ENCODE measurements at regions not wholly inside any gene's neighbourhood (a gene's known extent, or its start where the extent isn't known, plus 50 kb on each side); places are given as distances from the start of the nearest gene placed in this dataset.

- H3K27me3 Mint-ChIP-seq (ENCODE audit: unreplicated experiment) = no peaks in the 10 kb centered on the region
- H3K36me3 Mint-ChIP-seq (ENCODE audit: unreplicated experiment) = peaks cover 12% of the 10 kb centered on the region
- no peak overlapping the region for H3K27ac Mint-ChIP-seq (ENCODE audit: unreplicated experiment)
- DNase-seq = no peak
- H3K9me3 Mint-ChIP-seq (ENCODE audit: unreplicated experiment) = peaks cover 3% of the 10 kb centered on the region
- no peak for TF ChIP-seq CTCF (IDR thresholded peaks at IDR 0.05; ENCODE audit: partially characterized antibody, unreplicated experiment)
- H3K4me1 Mint-ChIP-seq (ENCODE audit: low read depth, unreplicated experiment) = no peaks in the 10 kb centered on the region
- H3K4me3 Mint-ChIP-seq (ENCODE audit: unreplicated experiment) = no peak overlapping the region
These were observed 55.1 kb upstream of the CLDN10 start for GRCh38 chr13:95497381-95497807.

- H3K36me3 Mint-ChIP-seq (ENCODE audit: unreplicated experiment) = peaks cover 12% of the 10 kb centered on the region
- no peaks in the 10 kb centered on the region for H3K4me1 Mint-ChIP-seq (ENCODE audit: low read depth, unreplicated experiment)
- peaks cover 3% of the 10 kb centered on the region for H3K9me3 Mint-ChIP-seq (ENCODE audit: unreplicated experiment)
- no peak for TF ChIP-seq CTCF (IDR thresholded peaks at IDR 0.05; ENCODE audit: partially characterized antibody, unreplicated experiment)
- no peak overlapping the region for H3K27ac Mint-ChIP-seq (ENCODE audit: unreplicated experiment)
- H3K27me3 Mint-ChIP-seq (ENCODE audit: unreplicated experiment) = no peaks in the 10 kb centered on the region
- H3K4me3 Mint-ChIP-seq (ENCODE audit: unreplicated experiment) = no peak overlapping the region
- DNase-seq = no peak
These were observed 53.6 kb upstream of the CLDN10 start for GRCh38 chr13:95498886-95499285.

- Mint-ChIP-seq H3K27me3 (ENCODE audit: unreplicated experiment) (no peaks in the 10 kb centered on the region), H3K36me3 (ENCODE audit: unreplicated experiment) (peaks cover 12% of the 10 kb centered on the region), H3K4me1 (ENCODE audit: low read depth, unreplicated experiment) (no peaks in the 10 kb centered on the region), H3K27ac (ENCODE audit: unreplicated experiment) (no peak overlapping the region), H3K9me3 (ENCODE audit: unreplicated experiment) (peaks cover 3% of the 10 kb centered on the region), H3K4me3 (ENCODE audit: unreplicated experiment) (no peak overlapping the region)
- TF ChIP-seq CTCF (IDR thresholded peaks at IDR 0.05; ENCODE audit: partially characterized antibody, unreplicated experiment) = no peak
- no peak for DNase-seq
These were observed 52.5 kb upstream of the CLDN10 start for GRCh38 chr13:95499811-95500712.

- H3K27me3 Mint-ChIP-seq (ENCODE audit: unreplicated experiment) = no peaks in the 10 kb centered on the region
- H3K9me3 Mint-ChIP-seq (ENCODE audit: unreplicated experiment) = no peaks in the 10 kb centered on the region
- no peak for DNase-seq
- no peak overlapping the region for H3K4me3 Mint-ChIP-seq (ENCODE audit: unreplicated experiment)
- peaks cover 12% of the 10 kb centered on the region for H3K36me3 Mint-ChIP-seq (ENCODE audit: unreplicated experiment)
- TF ChIP-seq CTCF (IDR thresholded peaks at IDR 0.05; ENCODE audit: partially characterized antibody, unreplicated experiment) = no peak
- H3K4me1 Mint-ChIP-seq (ENCODE audit: low read depth, unreplicated experiment) = no peaks in the 10 kb centered on the region
- H3K27ac Mint-ChIP-seq (ENCODE audit: unreplicated experiment) = no peak overlapping the region
These were observed 50.3 kb upstream of the CLDN10 start for GRCh38 chr13:95502216-95502615.

All from glutamatergic neuron (in vitro differentiated cells).